Loucy (cell line): ENCODE measurements at regions not wholly inside any gene's neighbourhood (a gene's known extent, or its start where the extent isn't known, plus 50 kb on each side); places are given as distances from the start of the nearest gene placed in this dataset.

Experiments
- H2AFZ ChIP-seq: fragments of 200-600 bp; sonication (generic); 2 replicates; pipeline ENCODE4 v1.6.0; 2016; ENCODE audit warnings: antibody characterized with exemption, mild to moderate bottlenecking, low read length, moderate library complexity
- H3F3A ChIP-seq: fragments of 200-600 bp; 2 replicates; pipeline ENCODE4 v1.6.0; 2016; ENCODE audit warnings: antibody characterized with exemption, low read depth, mild to moderate bottlenecking
- H3K27me3 ChIP-seq: fragments of 200-600 bp; sonication (generic); 2 replicates; pipeline ENCODE4 v1.6.1; 2014; ENCODE audit warnings: low read length, mild to moderate bottlenecking; ENCODE audit not compliant: insufficient read depth, poor library complexity, severe bottlenecking
- H3K36me3 ChIP-seq: fragments of 200-600 bp; sonication (generic); 2 replicates; pipeline ENCODE4 v1.6.1; 2016; ENCODE audit warnings: low read length; ENCODE audit not compliant: insufficient read depth
- H3K4me1 ChIP-seq: fragments of 200-600 bp; sonication (generic); 2 replicates; pipeline ENCODE4 v1.5.1; 2014; ENCODE audit warnings: low read length, mild to moderate bottlenecking; ENCODE audit not compliant: insufficient read depth, poor library complexity, severe bottlenecking
- H3K4me2 ChIP-seq: fragments of 200-600 bp; sonication (generic); 2 replicates; pipeline ENCODE4 v1.6.0; 2014; ENCODE audit warnings: antibody characterized with exemption, low read length, low read depth, mild to moderate bottlenecking; ENCODE audit not compliant: poor library complexity, severe bottlenecking
- H3K4me3 ChIP-seq: fragments of 200-600 bp; sonication (generic); 2 replicates; pipeline ENCODE4 v1.5.1; 2014; ENCODE audit warnings: low read length, mild to moderate bottlenecking, mixed read lengths; ENCODE audit not compliant: poor library complexity, severe bottlenecking
- H3K79me2 ChIP-seq: fragments of 200-600 bp; sonication (generic); 2 replicates; pipeline ENCODE4 v1.6.1; 2014; ENCODE audit warnings: low read length; ENCODE audit not compliant: insufficient read depth
- H3K9ac ChIP-seq: fragments of 200-600 bp; sonication (generic); 2 replicates; pipeline ENCODE4 v1.6.0; 2014; ENCODE audit warnings: mild to moderate bottlenecking, low read depth, low read length, moderate library complexity; ENCODE audit not compliant: poor library complexity, severe bottlenecking
- H3K9me2 ChIP-seq: fragments of 200-600 bp; sonication (generic); replicated peaks from 2 replicates; pipeline ENCODE4 v1.6.1; 2016; ENCODE audit warnings: low read depth, low read length, mixed read lengths
- H3K9me3 ChIP-seq: fragments of 200-600 bp; sonication (generic); 2 replicates; pipeline ENCODE4 v1.6.1; 2014; ENCODE audit warnings: mild to moderate bottlenecking, antibody characterized with exemption, low read length, low read depth; ENCODE audit not compliant: insufficient read depth
- H4K20me1 ChIP-seq: fragments of 200-600 bp; sonication (generic); 2 replicates; pipeline ENCODE4 v1.6.0; 2014; ENCODE audit warnings: antibody characterized with exemption, low read length, mild to moderate bottlenecking; ENCODE audit not compliant: insufficient read depth, poor library complexity, severe bottlenecking
- EZH2phosphoT487 ChIP-seq: fragments of 200-600 bp; IDR thresholded peaks from 2 replicates; pipeline ENCODE4 v1.6.1; 2018; ENCODE audit warnings: antibody characterized with exemption, mild to moderate bottlenecking, moderate library complexity, borderline replicate concordance
- TF ChIP-seq, protein P1 (sequence below): fragments of 200-600 bp; sonication (generic); conservative IDR thresholded peaks from 2 replicates; pipeline ENCODE4 v1.5.1; 2014; ENCODE audit warnings: mild to moderate bottlenecking, antibody characterized with exemption, low read length

DNA sequence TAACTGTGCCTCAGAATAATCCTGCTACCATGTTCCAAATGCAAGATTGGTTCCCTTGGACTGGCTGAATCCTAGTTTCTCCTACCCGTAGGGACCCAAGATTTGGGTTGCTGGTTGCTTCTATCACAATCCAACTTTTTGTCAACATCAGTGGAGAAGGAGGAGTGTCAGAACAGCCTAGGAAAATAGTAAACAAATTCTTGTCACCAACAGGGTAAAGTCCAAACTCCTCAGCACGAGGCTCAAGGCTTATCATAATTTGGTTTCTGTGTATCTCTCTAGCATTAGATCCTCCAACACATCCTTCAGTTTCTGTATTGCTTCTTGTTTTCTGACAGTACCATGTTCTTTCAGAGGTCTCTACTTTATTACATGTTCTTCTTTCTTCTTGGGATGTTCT, 370.2 kb upstream of the DAB1 start:
- Histone ChIP-seq H3K79me2 (no peaks in the 10 kb centered on the region), H4K20me1 (no peaks in the 10 kb centered on the region), H3K9me3 (no peaks in the 10 kb centered on the region), H3F3A (no peaks in the 10 kb centered on the region), H3K9ac (no peak overlapping the region), H3K36me3 (no peaks in the 10 kb centered on the region), H3K9me2 (no peaks in the 10 kb centered on the region), H3K4me1 (no peaks in the 10 kb centered on the region), H3K27me3 (peaks cover 8% of the 10 kb centered on the region), H2AFZ (no peak overlapping the region), H3K4me3 (no peak overlapping the region), H3K4me2 (no peak overlapping the region)
- TF ChIP-seq, protein P1, sequence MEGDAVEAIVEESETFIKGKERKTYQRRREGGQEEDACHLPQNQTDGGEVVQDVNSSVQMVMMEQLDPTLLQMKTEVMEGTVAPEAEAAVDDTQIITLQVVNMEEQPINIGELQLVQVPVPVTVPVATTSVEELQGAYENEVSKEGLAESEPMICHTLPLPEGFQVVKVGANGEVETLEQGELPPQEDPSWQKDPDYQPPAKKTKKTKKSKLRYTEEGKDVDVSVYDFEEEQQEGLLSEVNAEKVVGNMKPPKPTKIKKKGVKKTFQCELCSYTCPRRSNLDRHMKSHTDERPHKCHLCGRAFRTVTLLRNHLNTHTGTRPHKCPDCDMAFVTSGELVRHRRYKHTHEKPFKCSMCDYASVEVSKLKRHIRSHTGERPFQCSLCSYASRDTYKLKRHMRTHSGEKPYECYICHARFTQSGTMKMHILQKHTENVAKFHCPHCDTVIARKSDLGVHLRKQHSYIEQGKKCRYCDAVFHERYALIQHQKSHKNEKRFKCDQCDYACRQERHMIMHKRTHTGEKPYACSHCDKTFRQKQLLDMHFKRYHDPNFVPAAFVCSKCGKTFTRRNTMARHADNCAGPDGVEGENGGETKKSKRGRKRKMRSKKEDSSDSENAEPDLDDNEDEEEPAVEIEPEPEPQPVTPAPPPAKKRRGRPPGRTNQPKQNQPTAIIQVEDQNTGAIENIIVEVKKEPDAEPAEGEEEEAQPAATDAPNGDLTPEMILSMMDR, result no peak
- no peak for TF ChIP-seq EZH2phosphoT487

DNA sequence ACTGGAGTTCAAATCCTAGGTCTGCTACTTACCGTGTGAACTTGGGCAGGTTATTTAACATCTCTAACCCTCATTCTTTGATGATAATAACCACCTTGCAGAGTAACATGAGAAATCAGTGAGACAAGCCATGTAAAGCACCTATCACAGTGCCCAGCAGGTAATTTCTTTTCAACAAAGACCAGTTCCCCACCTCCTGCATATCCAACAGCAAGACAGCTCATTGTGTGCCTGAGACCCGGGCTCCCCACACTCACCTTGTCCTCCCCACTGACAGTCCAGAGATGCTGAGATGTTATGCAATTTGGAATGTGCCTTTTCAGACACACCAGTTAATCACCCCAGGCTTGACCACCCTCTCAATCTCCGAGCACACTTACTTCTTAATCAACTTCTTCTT, 367.6 kb upstream of the DAB1 start:
- H3K4me3 ChIP-seq, result no peak overlapping the region
- H3K4me2 ChIP-seq, result no peak overlapping the region
- no peaks in the 10 kb centered on the region for H3K36me3 ChIP-seq
- no peak for TF ChIP-seq EZH2phosphoT487
- TF ChIP-seq, protein P1, result no peak
- peaks cover 12% of the 10 kb centered on the region for H3K4me1 ChIP-seq
- H3K27me3 ChIP-seq, result peaks cover 12% of the 10 kb centered on the region
- H3K9me3 ChIP-seq, result no peaks in the 10 kb centered on the region
- no peaks in the 10 kb centered on the region for H3K79me2 ChIP-seq
- no peaks in the 10 kb centered on the region for H3K9me2 ChIP-seq
- H3K9ac ChIP-seq, result no peak overlapping the region
- H4K20me1 ChIP-seq, result no peaks in the 10 kb centered on the region
- H2AFZ ChIP-seq, result no peak overlapping the region
- H3F3A ChIP-seq, result no peaks in the 10 kb centered on the region

DNA sequence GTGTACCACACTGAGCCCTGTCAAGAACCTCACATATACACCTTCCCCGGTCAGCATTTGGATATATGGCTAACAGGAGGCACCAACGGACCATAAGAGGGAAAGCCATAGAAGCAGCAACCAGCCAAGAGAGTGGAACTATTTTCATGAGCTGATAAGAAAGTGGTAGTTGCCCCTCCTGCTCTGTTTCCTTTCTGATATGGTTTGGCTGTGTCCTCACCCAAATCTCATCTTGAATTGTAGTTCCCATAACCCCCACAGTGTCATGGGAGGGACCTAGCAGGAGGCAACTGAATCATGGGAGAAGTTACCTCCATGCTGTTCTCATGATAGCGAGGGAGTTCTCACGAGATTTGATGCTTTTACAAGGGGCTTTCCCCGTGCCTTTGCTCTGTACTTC, 366.1 kb upstream of the DAB1 start:
- Histone ChIP-seq H2AFZ (no peak overlapping the region), H3F3A (no peaks in the 10 kb centered on the region), H3K4me3 (no peak overlapping the region), H3K36me3 (no peaks in the 10 kb centered on the region), H3K9ac (no peak overlapping the region), H3K79me2 (no peaks in the 10 kb centered on the region), H3K27me3 (peaks cover 14% of the 10 kb centered on the region), H3K9me3 (no peaks in the 10 kb centered on the region), H3K9me2 (no peaks in the 10 kb centered on the region), H3K4me2 (no peak overlapping the region), H3K4me1 (peaks cover 12% of the 10 kb centered on the region), H4K20me1 (no peaks in the 10 kb centered on the region)
- TF ChIP-seq, protein P1, result no peak
- TF ChIP-seq EZH2phosphoT487, result no peak
